CD14-positive monocyte (primary cell): ENCODE measurements at regions not wholly inside any gene's neighbourhood (a gene's known extent, or its start where the extent isn't known, plus 50 kb on each side); places are given as distances from the start of the nearest gene placed in this dataset.

Experiments
- DNase-seq, 3 donors: peaks; one replicate each; pipeline ENCODE4 v3.0.0-alpha.2; 2011 to 2022
- H2AFZ ChIP-seq: 2 replicates; pipeline ENCODE4 v1.6.0; 2012; ENCODE audit warnings: mild to moderate bottlenecking, low read depth, low read length, inconsistent platforms; ENCODE audit not compliant: insufficient read depth, poor library complexity, severe bottlenecking
- H3K27ac ChIP-seq, 2 donors: 1 replicate in 1 of 2; 2 replicates in 1 of 2; pipeline ENCODE4 v1.5.1; 2012 to 2013; ENCODE audit warnings: low read length in 2 of 2, control low read depth in 1 of 2, inconsistent platforms in 1 of 2, low read depth in 1 of 2, mild to moderate bottlenecking in 1 of 2
- H3K27me3 ChIP-seq, 2 donors: one replicate each; pipeline versions ENCODE4 v1.6.0 to v1.6.1; 2011 to 2013; ENCODE audit warnings: low read length in 2 of 2; ENCODE audit not compliant: control insufficient read depth in 2 of 2, insufficient read depth in 2 of 2
- H3K36me3 ChIP-seq, 2 donors: replicated peaks in 1 of 2; 1 replicate in 1 of 2; 2 replicates in 1 of 2; pipeline versions ENCODE4 v1.5.1 to v1.6.1; 2012 to 2013; ENCODE audit warnings: low read length in 2 of 2, control low read depth in 1 of 2, inconsistent platforms in 1 of 2, mild to moderate bottlenecking in 1 of 2; ENCODE audit not compliant: insufficient read depth in 2 of 2, control insufficient read depth in 1 of 2
- H3K4me1 ChIP-seq, 2 donors: 1 replicate in 1 of 2; 2 replicates in 1 of 2; pipeline versions ENCODE4 v1.5.1 to v1.6.1; 2012 to 2013; ENCODE audit warnings: low read length in 2 of 2, control low read depth in 1 of 2, inconsistent platforms in 1 of 2, mild to moderate bottlenecking in 1 of 2, moderate library complexity in 1 of 2; ENCODE audit not compliant: insufficient read depth in 2 of 2, control insufficient read depth in 1 of 2
- H3K4me2 ChIP-seq: replicated peaks from 2 replicates; pipeline ENCODE3; 2012; ENCODE audit warnings: low read length, moderate library complexity, mild to moderate bottlenecking; ENCODE audit not compliant: poor library complexity, severe bottlenecking; ENCODE audit errors: extremely low read depth
- H3K4me3 ChIP-seq, 3 experiments: fragments of 200-600 bp in 1 of 3; sonication (generic) in 1 of 3; replicated peaks in 1 of 3; 1 replicate in 2 of 3; 2 replicates in 1 of 3; pipeline ENCODE4 v1.5.1; 2011 to 2013; ENCODE audit warnings: low read length in 3 of 3, mild to moderate bottlenecking in 3 of 3, control low read depth in 2 of 3, low read depth in 2 of 3, inconsistent platforms in 1 of 3, moderate library complexity in 1 of 3
- H3K79me2 ChIP-seq: 2 replicates; pipeline ENCODE4 v1.6.0; 2012; ENCODE audit warnings: mild to moderate bottlenecking, control low read depth, inconsistent platforms, low read length, moderate library complexity; ENCODE audit not compliant: insufficient read depth
- H3K9ac ChIP-seq: 2 replicates; pipeline ENCODE4 v1.6.0; 2017; ENCODE audit warnings: low read length, mild to moderate bottlenecking; ENCODE audit not compliant: insufficient read depth, poor library complexity, severe bottlenecking
- H3K9me3 ChIP-seq, 2 donors: replicated peaks in 1 of 2; 1 replicate in 1 of 2; 2 replicates in 1 of 2; pipeline versions ENCODE4 v1.5.1 to v1.6.1; 2012 to 2013; ENCODE audit warnings: low read length in 2 of 2, control low read depth in 1 of 2; ENCODE audit not compliant: control insufficient read depth in 1 of 2, insufficient read depth in 1 of 2
- H4K20me1 ChIP-seq: 2 replicates; pipeline ENCODE4 v1.6.0; 2012; ENCODE audit warnings: mild to moderate bottlenecking, low read length, control low read depth, moderate library complexity; ENCODE audit not compliant: insufficient read depth
- H3K27ac Mint-ChIP-seq, 7 donors: one replicate each; pipeline ENCODE4 v1.8.0; 2020; ENCODE audit warnings: mild to moderate bottlenecking in 7 of 7, mixed read lengths in 7 of 7, moderate library complexity in 6 of 7, inconsistent platforms in 2 of 7
- H3K27me3 Mint-ChIP-seq, 3 donors: one replicate each; pipeline ENCODE4 v1.8.0; 2021 to 2022; ENCODE audit warnings: low read depth in 3 of 3, mild to moderate bottlenecking in 3 of 3, mixed read lengths in 3 of 3, moderate library complexity in 3 of 3, inconsistent platforms in 1 of 3
- H3K36me3 Mint-ChIP-seq, 2 donors: one replicate each; pipeline ENCODE4 v1.8.0; 2020; ENCODE audit warnings: mixed read lengths in 2 of 2, inconsistent platforms in 1 of 2, mild to moderate bottlenecking in 1 of 2
- H3K4me1 Mint-ChIP-seq: one replicate; pipeline ENCODE4 v1.8.0; 2020; ENCODE audit warnings: mild to moderate bottlenecking, mixed read lengths
- H3K4me3 Mint-ChIP-seq, 2 donors: one replicate each; pipeline ENCODE4 v1.8.0; 2020; ENCODE audit warnings: mild to moderate bottlenecking in 2 of 2, mixed read lengths in 2 of 2, moderate library complexity in 1 of 2
- H3K9me3 Mint-ChIP-seq, 7 donors: one replicate each; pipeline ENCODE4 v1.8.0; 2020 to 2022; ENCODE audit warnings: mixed read lengths in 7 of 7, mild to moderate bottlenecking in 6 of 7, moderate library complexity in 6 of 7, inconsistent platforms in 2 of 7
- WGBS: methylation state at CpG from one replicate; pipeline ENCODE4 v1.1.5; 2013; ENCODE audit warnings: missing lambda C conversion rate; ENCODE audit not compliant: insufficient coverage; 5-methylcytosine and 5-hydroxymethylcytosine counted together
- intact Hi-C, 2 donors: fragments of 100-400 bp; cut with micrococcal nuclease; formaldehyde crosslinking; loops; one replicate each; pipeline versions ENCODE4 v1.15.0 to v1.15.1; 2023
- TF ChIP-seq, protein P1 (sequence below): fragments of 200-600 bp; IDR thresholded peaks from one replicate; pipeline ENCODE4 v1.8.0; 2022; ENCODE audit warnings: antibody characterized with exemption, mild to moderate bottlenecking

DNA sequence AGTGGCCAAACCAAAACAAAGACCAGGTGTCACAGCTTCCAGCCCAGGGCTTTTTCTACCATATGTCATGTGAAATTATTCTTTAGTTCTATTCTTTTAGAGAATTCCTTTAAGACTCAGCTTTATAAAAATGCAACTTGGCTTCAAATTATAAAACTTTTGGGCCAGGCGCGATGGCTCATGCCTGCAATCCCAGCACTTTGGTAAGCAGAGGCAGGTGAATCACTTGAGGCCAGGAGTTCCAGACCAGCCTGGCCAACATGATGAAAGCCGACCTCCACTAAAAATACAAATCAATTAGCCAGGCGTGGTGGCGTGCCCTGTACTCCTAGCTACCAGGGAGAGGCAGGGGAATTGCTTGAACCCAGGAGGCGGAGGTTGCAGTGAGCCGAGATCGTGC is 210.3 kb upstream of the ARG1 start:
- Histone ChIP-seq H3K36me3 (no peaks in the 10 kb centered on the region), H2AFZ (no peak overlapping the region), H3K79me2 (no peaks in the 10 kb centered on the region), H3K9me3 (no peaks in the 10 kb centered on the region), H3K4me1 (no peaks in the 10 kb centered on the region), H3K9ac (no peak overlapping the region), H3K27me3 (no peaks in the 10 kb centered on the region), H3K4me2 (no peak overlapping the region), H3K27ac (no peak overlapping the region), H3K4me3 (no peak overlapping the region), H4K20me1 (no peaks in the 10 kb centered on the region)
- Mint-ChIP-seq H3K4me3 (no peak overlapping the region), H3K9me3 (peaks cover 0 to 3% (median 0%) of the 10 kb centered on the region in 7 donors), H3K27ac (peak overlapping the region in 1 of 7 donors; percentile 12), H3K4me1 (peaks cover 17% of the 10 kb centered on the region), H3K27me3 (no peaks in the 10 kb centered on the region), H3K36me3 (no peaks in the 10 kb centered on the region)
- 100% methylated on average over 2 of the region's 8 CpGs for WGBS
- TF ChIP-seq, protein P1, sequence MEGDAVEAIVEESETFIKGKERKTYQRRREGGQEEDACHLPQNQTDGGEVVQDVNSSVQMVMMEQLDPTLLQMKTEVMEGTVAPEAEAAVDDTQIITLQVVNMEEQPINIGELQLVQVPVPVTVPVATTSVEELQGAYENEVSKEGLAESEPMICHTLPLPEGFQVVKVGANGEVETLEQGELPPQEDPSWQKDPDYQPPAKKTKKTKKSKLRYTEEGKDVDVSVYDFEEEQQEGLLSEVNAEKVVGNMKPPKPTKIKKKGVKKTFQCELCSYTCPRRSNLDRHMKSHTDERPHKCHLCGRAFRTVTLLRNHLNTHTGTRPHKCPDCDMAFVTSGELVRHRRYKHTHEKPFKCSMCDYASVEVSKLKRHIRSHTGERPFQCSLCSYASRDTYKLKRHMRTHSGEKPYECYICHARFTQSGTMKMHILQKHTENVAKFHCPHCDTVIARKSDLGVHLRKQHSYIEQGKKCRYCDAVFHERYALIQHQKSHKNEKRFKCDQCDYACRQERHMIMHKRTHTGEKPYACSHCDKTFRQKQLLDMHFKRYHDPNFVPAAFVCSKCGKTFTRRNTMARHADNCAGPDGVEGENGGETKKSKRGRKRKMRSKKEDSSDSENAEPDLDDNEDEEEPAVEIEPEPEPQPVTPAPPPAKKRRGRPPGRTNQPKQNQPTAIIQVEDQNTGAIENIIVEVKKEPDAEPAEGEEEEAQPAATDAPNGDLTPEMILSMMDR: no peak
- intact Hi-C loops: no loop called here
- DNase-seq: no peak

DNA sequence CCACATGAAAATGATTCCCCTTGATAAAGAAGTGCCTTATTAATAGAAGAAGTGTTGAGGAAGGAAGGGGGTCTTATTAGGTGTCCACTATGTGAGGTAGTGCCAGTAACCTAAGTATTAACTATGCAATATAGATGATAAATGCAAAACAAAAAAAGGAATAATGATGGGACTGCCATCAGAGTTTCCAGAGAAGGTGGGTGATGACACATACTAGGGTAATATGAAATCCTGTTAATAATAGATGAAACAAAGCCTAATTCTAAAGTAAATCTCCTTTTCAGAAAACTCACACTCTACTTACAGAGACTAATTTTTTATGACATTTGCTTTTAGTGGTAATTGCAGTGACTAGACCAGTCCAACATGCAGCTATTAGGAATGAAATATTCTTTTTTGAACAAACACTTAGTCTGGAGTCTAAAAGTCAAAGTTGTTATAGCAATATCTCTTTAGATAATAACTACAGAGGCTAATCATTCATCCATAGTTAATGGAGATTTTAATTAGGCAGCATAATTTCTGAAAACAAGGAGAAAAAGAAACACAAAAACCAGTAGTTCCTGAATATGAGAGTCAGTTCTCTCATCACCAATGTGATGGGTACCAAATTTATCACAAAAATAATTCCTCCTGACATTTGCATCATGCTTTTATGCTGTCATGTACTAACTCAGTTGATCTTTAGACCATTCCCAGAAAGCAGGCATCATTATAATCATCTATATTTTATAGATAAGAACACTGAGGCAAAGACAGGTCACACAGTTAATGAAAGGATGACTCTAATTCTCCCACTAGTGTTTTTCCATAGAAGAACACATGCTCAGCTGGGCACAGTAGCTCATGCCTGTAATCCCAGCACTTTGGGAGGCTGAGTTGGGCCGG is 208.8 kb upstream of the ARG1 start:
- Mint-ChIP-seq H3K9me3 (peaks cover 0 to 3% (median 0%) of the 10 kb centered on the region in 7 donors), H3K4me3 (no peak overlapping the region), H3K27me3 (no peaks in the 10 kb centered on the region), H3K36me3 (no peaks in the 10 kb centered on the region), H3K4me1 (peaks cover 29% of the 10 kb centered on the region), H3K27ac (no peak overlapping the region)
- intact Hi-C loops: no loop called here
- H3K4me3 ChIP-seq: no peak overlapping the region
- no peak overlapping the region for H2AFZ ChIP-seq
- no peak overlapping the region for H3K27ac ChIP-seq
- no peaks in the 10 kb centered on the region for H4K20me1 ChIP-seq
- no peaks in the 10 kb centered on the region for H3K36me3 ChIP-seq
- H3K79me2 ChIP-seq: no peaks in the 10 kb centered on the region
- WGBS: no CpG with 5 or more reads among the region's 1 CpG
- H3K4me1 ChIP-seq: peaks cover 7 to 12% of the 10 kb centered on the region in 2 donors
- no peak overlapping the region for H3K4me2 ChIP-seq
- H3K9me3 ChIP-seq: no peaks in the 10 kb centered on the region
- no peaks in the 10 kb centered on the region for H3K27me3 ChIP-seq
- TF ChIP-seq, protein P1: no peak
- DNase-seq: no peak
- H3K9ac ChIP-seq: no peak overlapping the region
